ENCODE measurements at regions not wholly inside any gene's neighbourhood (a gene's known extent, or its start where the extent isn't known, plus 50 kb on each side); places are given as distances from the start of the nearest gene placed in this dataset.

GRCh38 chr3:30236011-30236410 lies 370.4 kb upstream of the TGFBR2 start:
- Histone ChIP-seq H3F3A (ENCODE audit: control insufficient read depth, insufficient read depth) (no peaks in the 10 kb centered on the region), H3K9me2 (replicated peaks; ENCODE audit: control insufficient read depth, low read length) (no peaks in the 10 kb centered on the region), H3K36me3 (ENCODE audit: control insufficient read depth, low read length) (no peaks in the 10 kb centered on the region), H3K27me3 (ENCODE audit: control insufficient read depth, low read length) (no peaks in the 10 kb centered on the region), H3K79me2 (ENCODE audit: control insufficient read depth, low read length) (no peaks in the 10 kb centered on the region), H3K27ac (ENCODE audit: low read depth, low read length) (no peak overlapping the region), H3K4me3 (ENCODE audit: low read length) (no peak overlapping the region), H3K4me2 (ENCODE audit: low read length) (no peak overlapping the region), H3K9me3 (ENCODE audit: control insufficient read depth, insufficient read depth, low read length) (no peaks in the 10 kb centered on the region), H4K20me1 (ENCODE audit: control insufficient read depth, insufficient read depth, low read depth, low read length) (no peaks in the 10 kb centered on the region), H3K4me1 (ENCODE audit: control insufficient read depth, low read length) (no peaks in the 10 kb centered on the region)
- TF ChIP-seq EZH2phosphoT487 (IDR thresholded peaks at IDR 0.05; ENCODE audit: borderline replicate concordance, low read length), result no peak
- no peak for TF ChIP-seq CTCF (IDR thresholded peaks at IDR 0.05; ENCODE audit: low read depth, low read length, poor library complexity, severe bottlenecking)

- H3K27me3 ChIP-seq (ENCODE audit: control insufficient read depth, low read length), result no peaks in the 10 kb centered on the region
- no peaks in the 10 kb centered on the region for H3K36me3 ChIP-seq (ENCODE audit: control insufficient read depth, low read length)
- no peaks in the 10 kb centered on the region for H3F3A ChIP-seq (ENCODE audit: control insufficient read depth, insufficient read depth)
- TF ChIP-seq CTCF (IDR thresholded peaks at IDR 0.05; ENCODE audit: low read depth, low read length, poor library complexity, severe bottlenecking), result no peak
- H3K9me2 ChIP-seq (replicated peaks; ENCODE audit: control insufficient read depth, low read length), result no peaks in the 10 kb centered on the region
- H3K27ac ChIP-seq (ENCODE audit: low read depth, low read length), result no peak overlapping the region
- no peaks in the 10 kb centered on the region for H4K20me1 ChIP-seq (ENCODE audit: control insufficient read depth, insufficient read depth, low read depth, low read length)
- no peaks in the 10 kb centered on the region for H3K79me2 ChIP-seq (ENCODE audit: control insufficient read depth, low read length)
- no peak overlapping the region for H3K4me3 ChIP-seq (ENCODE audit: low read length)
- H3K4me1 ChIP-seq (ENCODE audit: control insufficient read depth, low read length), result no peaks in the 10 kb centered on the region
- H3K4me2 ChIP-seq (ENCODE audit: low read length), result no peak overlapping the region
- H3K9me3 ChIP-seq (ENCODE audit: control insufficient read depth, insufficient read depth, low read length), result no peaks in the 10 kb centered on the region
Observed at GRCh38 chr3:30241721-30242120, 364.7 kb upstream of the TGFBR2 start.

- Histone ChIP-seq H3K4me3 (ENCODE audit: low read length) (no peak overlapping the region), H3K9me2 (replicated peaks; ENCODE audit: control insufficient read depth, low read length) (no peaks in the 10 kb centered on the region), H3F3A (ENCODE audit: control insufficient read depth, insufficient read depth) (no peaks in the 10 kb centered on the region), H3K27ac (ENCODE audit: low read depth, low read length) (no peak overlapping the region), H4K20me1 (ENCODE audit: control insufficient read depth, insufficient read depth, low read depth, low read length) (no peaks in the 10 kb centered on the region), H3K27me3 (ENCODE audit: control insufficient read depth, low read length) (no peaks in the 10 kb centered on the region), H3K4me1 (ENCODE audit: control insufficient read depth, low read length) (no peaks in the 10 kb centered on the region), H3K79me2 (ENCODE audit: control insufficient read depth, low read length) (no peaks in the 10 kb centered on the region), H3K4me2 (ENCODE audit: low read length) (no peak overlapping the region), H3K9me3 (ENCODE audit: control insufficient read depth, insufficient read depth, low read length) (no peaks in the 10 kb centered on the region), H3K36me3 (ENCODE audit: control insufficient read depth, low read length) (no peaks in the 10 kb centered on the region)
- TF ChIP-seq EZH2phosphoT487 (IDR thresholded peaks at IDR 0.05; ENCODE audit: borderline replicate concordance, low read length) (no peak), CTCF (IDR thresholded peaks at IDR 0.05; ENCODE audit: low read depth, low read length, poor library complexity, severe bottlenecking) (no peak)
Observed at GRCh38 chr3:30245858-30246622, 360.4 kb upstream of the TGFBR2 start.

Data from DOHH2 (cell line).